D341Med (cell line): ENCODE measurements at regions not wholly inside any gene's neighbourhood (a gene's known extent, or its start where the extent isn't known, plus 50 kb on each side); places are given as distances from the start of the nearest gene placed in this dataset.

Source experiments
- DNase-seq: peaks from one replicate; pipeline ENCODE4 v3.0.0; 2012; ENCODE audit warnings: low spot score

- no peak for DNase-seq
Observed at GRCh38 chr2:12287220-12287751, 429.4 kb upstream of the TRIB2 start.

GRCh38 chr2:12288048-12288447 lies 428.7 kb upstream of the TRIB2 start:
- no peak for DNase-seq

- DNase-seq: no peak
Observed at GRCh38 chr2:12289120-12289802, 427.5 kb upstream of the TRIB2 start.

GRCh38 chr2:12291303-12291702 lies 425.4 kb upstream of the TRIB2 start:
- no peak for DNase-seq

GRCh38 chr2:12293874-12294273 lies 422.9 kb upstream of the TRIB2 start:
- DNase-seq: no peak

GRCh38 chr2:12295856-12296519 lies 420.7 kb upstream of the TRIB2 start:
- DNase-seq: no peak

- no peak for DNase-seq
Observed at GRCh38 chr2:12296915-12297314, 419.8 kb upstream of the TRIB2 start.

- DNase-seq: no peak
Observed at GRCh38 chr2:12298352-12298751, 418.4 kb upstream of the TRIB2 start.

GRCh38 chr2:12299431-12299830 lies 417.3 kb upstream of the TRIB2 start:
- DNase-seq: no peak

- no peak for DNase-seq
Observed at GRCh38 chr2:12300019-12300602, 416.6 kb upstream of the TRIB2 start.

GRCh38 chr2:12300927-12301326 lies 415.8 kb upstream of the TRIB2 start:
- no peak for DNase-seq

- DNase-seq: no peak
Observed at GRCh38 chr2:12302140-12302539, 414.6 kb upstream of the TRIB2 start.

GRCh38 chr2:12302691-12303090 lies 414.0 kb upstream of the TRIB2 start:
- DNase-seq: no peak

GRCh38 chr2:12303181-12304030 lies 413.3 kb upstream of the TRIB2 start:
- DNase-seq: no peak

- no peak for DNase-seq
Observed at GRCh38 chr2:12304564-12305171, 412.1 kb upstream of the TRIB2 start.

GRCh38 chr2:12305931-12306330 lies 410.8 kb upstream of the TRIB2 start:
- no peak for DNase-seq

GRCh38 chr2:12310399-12310798 lies 406.3 kb upstream of the TRIB2 start:
- no peak for DNase-seq

GRCh38 chr2:12313445-12314126 lies 403.1 kb upstream of the TRIB2 start:
- DNase-seq: no peak

GRCh38 chr2:12314127-12314760 lies 402.5 kb upstream of the TRIB2 start:
- no peak for DNase-seq

GRCh38 chr2:12315224-12315623 lies 401.5 kb upstream of the TRIB2 start:
- no peak for DNase-seq

GRCh38 chr2:12316476-12316875 lies 400.3 kb upstream of the TRIB2 start:
- DNase-seq: no peak
